ENCODE measurements at regions not wholly inside any gene's neighbourhood (a gene's known extent, or its start where the extent isn't known, plus 50 kb on each side); places are given as distances from the start of the nearest gene placed in this dataset.

GRCh38 chr12:24738441-24738840 lies 210.5 kb downstream of the BCAT1 start:
- TF ChIP-seq CTCF (conservative IDR thresholded peaks at IDR 0.05) = no peak

GRCh38 chr12:24731596-24731995 lies 217.3 kb downstream of the BCAT1 start:
- no peak overlapping the region for H3K27ac ChIP-seq
- TF ChIP-seq CTCF (conservative IDR thresholded peaks at IDR 0.05) = no peak

More at GRCh38 chr12:24738441-24738840, 210.5 kb downstream of the BCAT1 start:
- H3K27ac ChIP-seq = no peak overlapping the region

GRCh38 chr12:24730489-24730896 lies 218.4 kb downstream of the BCAT1 start:
- no peak for TF ChIP-seq CTCF (conservative IDR thresholded peaks at IDR 0.05)
- no peak overlapping the region for H3K27ac ChIP-seq

DNA sequence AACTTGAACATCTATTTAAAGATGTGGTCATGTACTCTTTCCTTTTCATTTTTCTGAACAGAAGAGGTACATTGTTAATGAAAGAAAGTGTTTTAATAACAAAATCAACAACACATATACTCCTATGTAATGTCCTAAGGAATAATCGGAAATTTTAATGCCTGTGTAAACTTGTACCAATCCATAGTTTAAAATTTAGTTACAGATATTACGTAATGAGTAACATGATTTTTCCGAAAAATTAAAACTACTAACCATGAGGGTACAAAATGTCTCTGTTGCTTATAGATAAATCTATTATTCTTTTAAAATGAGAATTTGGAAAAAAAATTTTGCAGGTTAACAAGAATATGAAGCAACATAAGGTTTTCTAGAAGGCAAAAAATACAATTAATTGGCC lies 220.1 kb downstream of the BCAT1 start:
- no peak for TF ChIP-seq CTCF (conservative IDR thresholded peaks at IDR 0.05)
- H3K27ac ChIP-seq = no peak overlapping the region

- H3K27ac ChIP-seq = no peak overlapping the region
- peak; percentile 78 for TF ChIP-seq CTCF (conservative IDR thresholded peaks at IDR 0.05)
These were observed 220.5 kb downstream of the BCAT1 start for GRCh38 chr12:24728366-24728765.

- no peak for TF ChIP-seq CTCF (conservative IDR thresholded peaks at IDR 0.05)
- H3K27ac ChIP-seq = no peak overlapping the region
These were observed 223.3 kb downstream of the BCAT1 start for GRCh38 chr12:24725616-24726015.

DNA sequence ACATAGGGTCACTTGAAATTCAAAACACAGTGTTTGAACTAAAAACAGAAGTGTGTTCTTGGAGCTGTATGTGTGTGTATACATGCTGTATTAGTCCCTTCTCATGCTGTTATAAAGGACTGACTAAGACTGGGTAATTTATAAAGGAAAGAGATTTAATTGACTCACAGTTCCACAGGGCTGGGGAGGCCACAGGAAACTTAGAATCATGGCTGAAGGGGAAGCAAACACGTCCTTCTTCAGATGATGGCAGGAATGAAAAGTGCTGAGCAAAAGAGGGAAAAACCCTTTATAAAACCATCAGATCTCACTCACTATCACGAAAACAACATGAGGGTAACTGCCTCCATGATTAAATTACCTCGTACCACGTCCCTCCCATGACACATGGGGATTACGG lies 224.1 kb downstream of the BCAT1 start:
- no peak overlapping the region for H3K27ac ChIP-seq

More for the DNA sequence above, 224.1 kb downstream of the BCAT1 start:
- no peak for TF ChIP-seq CTCF (conservative IDR thresholded peaks at IDR 0.05)

All from VCaP (cell line).